ENCODE measurements at regions not wholly inside any gene's neighbourhood (a gene's known extent, or its start where the extent isn't known, plus 50 kb on each side); places are given as distances from the start of the nearest gene placed in this dataset.

- H3K27me3 ChIP-seq (ENCODE audit: insufficient read depth, low read length), result no peaks in the 10 kb centered on the region
- no peak overlapping the region for H2AFZ ChIP-seq (ENCODE audit: low read length)
- H3F3A ChIP-seq (ENCODE audit: insufficient read depth, low read length), result no peaks in the 10 kb centered on the region
- no peak overlapping the region for H3K27ac ChIP-seq (ENCODE audit: low read depth, low read length, poor library complexity, severe bottlenecking)
- TF ChIP-seq, protein P1, sequence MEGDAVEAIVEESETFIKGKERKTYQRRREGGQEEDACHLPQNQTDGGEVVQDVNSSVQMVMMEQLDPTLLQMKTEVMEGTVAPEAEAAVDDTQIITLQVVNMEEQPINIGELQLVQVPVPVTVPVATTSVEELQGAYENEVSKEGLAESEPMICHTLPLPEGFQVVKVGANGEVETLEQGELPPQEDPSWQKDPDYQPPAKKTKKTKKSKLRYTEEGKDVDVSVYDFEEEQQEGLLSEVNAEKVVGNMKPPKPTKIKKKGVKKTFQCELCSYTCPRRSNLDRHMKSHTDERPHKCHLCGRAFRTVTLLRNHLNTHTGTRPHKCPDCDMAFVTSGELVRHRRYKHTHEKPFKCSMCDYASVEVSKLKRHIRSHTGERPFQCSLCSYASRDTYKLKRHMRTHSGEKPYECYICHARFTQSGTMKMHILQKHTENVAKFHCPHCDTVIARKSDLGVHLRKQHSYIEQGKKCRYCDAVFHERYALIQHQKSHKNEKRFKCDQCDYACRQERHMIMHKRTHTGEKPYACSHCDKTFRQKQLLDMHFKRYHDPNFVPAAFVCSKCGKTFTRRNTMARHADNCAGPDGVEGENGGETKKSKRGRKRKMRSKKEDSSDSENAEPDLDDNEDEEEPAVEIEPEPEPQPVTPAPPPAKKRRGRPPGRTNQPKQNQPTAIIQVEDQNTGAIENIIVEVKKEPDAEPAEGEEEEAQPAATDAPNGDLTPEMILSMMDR (IDR thresholded peaks at IDR 0.05; ENCODE audit: low read length), result no peak
- TF ChIP-seq EZH2 (IDR thresholded peaks at IDR 0.05; ENCODE audit: borderline replicate concordance, low read length), result no peak
- no peak overlapping the region for H3K9ac ChIP-seq (ENCODE audit: low read length)
- no peaks in the 10 kb centered on the region for H3K9me3 ChIP-seq (ENCODE audit: low read length)
- H4K20me1 ChIP-seq (ENCODE audit: insufficient read depth, low read length), result no peaks in the 10 kb centered on the region
- no peak overlapping the region for H3K4me3 ChIP-seq (ENCODE audit: low read depth, low read length, poor library complexity, severe bottlenecking)
- H3K4me2 ChIP-seq (ENCODE audit: low read length), result no peak overlapping the region
- H3K36me3 ChIP-seq (ENCODE audit: insufficient read depth, low read length), result no peaks in the 10 kb centered on the region
- H3K9me2 ChIP-seq (ENCODE audit: low read depth, low read length), result no peaks in the 10 kb centered on the region
- no peaks in the 10 kb centered on the region for H3K4me1 ChIP-seq (ENCODE audit: insufficient read depth, low read length, severe bottlenecking)
- no peaks in the 10 kb centered on the region for H3K79me2 ChIP-seq (ENCODE audit: insufficient read depth, low read length)
Observed at GRCh38 chr12:24746006-24746671, 202.8 kb downstream of the BCAT1 start.

DNA sequence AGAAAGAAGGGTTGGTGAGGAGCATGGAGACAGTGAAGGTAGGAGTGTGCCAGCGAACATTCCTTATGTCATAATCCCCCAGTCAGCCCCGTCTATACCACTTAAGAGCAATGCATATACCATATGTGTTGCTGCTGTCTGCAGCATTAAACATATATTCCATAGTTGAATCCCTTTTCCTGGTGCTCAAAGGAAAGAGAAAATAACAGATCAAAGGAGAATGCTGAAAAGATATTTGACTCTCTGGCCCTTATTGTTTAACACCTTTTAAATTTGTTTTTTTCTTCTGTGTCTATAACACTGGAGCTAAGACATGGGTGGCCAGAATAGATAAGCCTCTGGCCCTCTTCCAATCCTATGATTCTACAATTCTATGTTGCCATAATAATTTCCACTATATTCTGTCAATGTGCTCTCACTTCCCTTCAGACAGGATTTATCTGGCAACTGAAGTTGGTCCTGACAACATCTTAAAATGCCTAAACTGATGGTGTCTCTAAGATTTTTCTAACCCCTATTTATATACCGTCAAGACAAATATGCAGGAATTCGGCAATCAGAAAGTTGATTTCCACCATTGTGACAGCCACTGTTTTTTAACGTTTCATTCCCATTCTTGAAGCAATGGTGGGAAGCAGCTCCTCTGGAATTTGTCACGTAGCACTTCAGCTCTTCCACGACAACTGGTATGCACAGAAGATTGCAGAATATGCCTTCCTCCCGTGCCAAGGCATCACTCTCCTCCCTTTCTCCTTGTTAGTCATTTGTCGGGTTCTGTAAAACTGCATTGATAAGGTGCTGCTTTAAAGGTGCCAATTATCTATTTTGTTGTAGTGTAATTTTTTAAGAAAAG is 204.7 kb downstream of the BCAT1 start:
- Histone ChIP-seq H3K27me3 (ENCODE audit: insufficient read depth, low read length) (no peaks in the 10 kb centered on the region), H3K79me2 (ENCODE audit: insufficient read depth, low read length) (no peaks in the 10 kb centered on the region), H3K36me3 (ENCODE audit: insufficient read depth, low read length) (no peaks in the 10 kb centered on the region), H3K4me3 (ENCODE audit: low read depth, low read length, poor library complexity, severe bottlenecking) (no peak overlapping the region), H3K4me2 (ENCODE audit: low read length) (no peak overlapping the region), H3F3A (ENCODE audit: insufficient read depth, low read length) (no peaks in the 10 kb centered on the region), H3K4me1 (ENCODE audit: insufficient read depth, low read length, severe bottlenecking) (no peaks in the 10 kb centered on the region), H3K9me2 (ENCODE audit: low read depth, low read length) (no peaks in the 10 kb centered on the region), H3K27ac (ENCODE audit: low read depth, low read length, poor library complexity, severe bottlenecking) (no peak overlapping the region), H3K9me3 (ENCODE audit: low read length) (no peaks in the 10 kb centered on the region), H2AFZ (ENCODE audit: low read length) (no peak overlapping the region), H4K20me1 (ENCODE audit: insufficient read depth, low read length) (no peaks in the 10 kb centered on the region), H3K9ac (ENCODE audit: low read length) (no peak overlapping the region)
- no peak for TF ChIP-seq EZH2 (IDR thresholded peaks at IDR 0.05; ENCODE audit: borderline replicate concordance, low read length)
- TF ChIP-seq, protein P1 (IDR thresholded peaks at IDR 0.05; ENCODE audit: low read length), result no peak

DNA sequence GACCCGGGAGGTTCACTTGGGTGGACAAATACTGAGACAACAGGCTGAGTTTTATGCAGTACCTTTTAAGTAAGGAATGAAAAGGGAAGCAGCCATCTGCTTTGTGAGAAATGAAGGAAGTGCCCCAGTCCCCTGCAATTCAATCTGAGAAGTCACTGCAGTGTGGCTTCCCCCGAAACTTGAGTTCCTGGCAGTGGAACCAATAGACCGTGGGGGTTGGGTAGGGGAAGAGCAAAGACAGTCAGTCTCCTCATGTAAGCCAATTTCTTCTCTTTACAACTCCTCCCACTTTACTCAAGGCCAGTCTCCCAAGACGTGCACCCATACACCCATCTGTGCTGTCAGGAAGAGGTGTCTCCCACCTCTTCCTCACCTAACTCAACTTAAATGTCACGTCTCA is 206.5 kb downstream of the BCAT1 start:
- no peaks in the 10 kb centered on the region for H3K27me3 ChIP-seq (ENCODE audit: insufficient read depth, low read length)
- TF ChIP-seq, protein P1 (IDR thresholded peaks at IDR 0.05; ENCODE audit: low read length), result no peak
- no peak for TF ChIP-seq EZH2 (IDR thresholded peaks at IDR 0.05; ENCODE audit: borderline replicate concordance, low read length)
- H3K9ac ChIP-seq (ENCODE audit: low read length), result no peak overlapping the region
- H3K27ac ChIP-seq (ENCODE audit: low read depth, low read length, poor library complexity, severe bottlenecking), result no peak overlapping the region
- H3K9me3 ChIP-seq (ENCODE audit: low read length), result no peaks in the 10 kb centered on the region
- no peaks in the 10 kb centered on the region for H4K20me1 ChIP-seq (ENCODE audit: insufficient read depth, low read length)
- H2AFZ ChIP-seq (ENCODE audit: low read length), result no peak overlapping the region
- no peaks in the 10 kb centered on the region for H3F3A ChIP-seq (ENCODE audit: insufficient read depth, low read length)
- H3K4me1 ChIP-seq (ENCODE audit: insufficient read depth, low read length, severe bottlenecking), result no peaks in the 10 kb centered on the region
- no peaks in the 10 kb centered on the region for H3K79me2 ChIP-seq (ENCODE audit: insufficient read depth, low read length)
- no peaks in the 10 kb centered on the region for H3K36me3 ChIP-seq (ENCODE audit: insufficient read depth, low read length)
- H3K4me3 ChIP-seq (ENCODE audit: low read depth, low read length, poor library complexity, severe bottlenecking), result no peak overlapping the region
- no peak overlapping the region for H3K4me2 ChIP-seq (ENCODE audit: low read length)
- H3K9me2 ChIP-seq (ENCODE audit: low read depth, low read length), result no peaks in the 10 kb centered on the region
